Prostate gland (tissue), 2 donors: ENCODE measurements at regions not wholly inside any gene's neighbourhood (a gene's known extent, or its start where the extent isn't known, plus 50 kb on each side); places are given as distances from the start of the nearest gene placed in this dataset.

ENCODE experiments used
- POLR2A ChIP-seq: fragments of 450-650 bp; IDR thresholded peaks from one replicate; pipeline ENCODE4 v1.6.1; 2016; ENCODE audit warnings: antibody characterized with exemption, mild to moderate bottlenecking
- POLR2AphosphoS5 ChIP-seq: sonication (generic); formaldehyde crosslinking; IDR thresholded peaks from one replicate; pipeline ENCODE4 v1.6.1; 2017; ENCODE audit warnings: antibody characterized with exemption
- TF ChIP-seq, protein P1 (sequence below), 4 experiments: fragments of 200-600 bp in 2 of 4; fragments of 450-650 bp in 2 of 4; sonication (generic) in 2 of 4; IDR thresholded peaks; 1 replicate in 3 of 4; 2 replicates in 1 of 4; pipeline ENCODE4 v1.5.1; 2016 to 2019; ENCODE audit warnings: antibody characterized with exemption in 4 of 4, mild to moderate bottlenecking in 2 of 4, moderate library complexity in 2 of 4

DNA sequence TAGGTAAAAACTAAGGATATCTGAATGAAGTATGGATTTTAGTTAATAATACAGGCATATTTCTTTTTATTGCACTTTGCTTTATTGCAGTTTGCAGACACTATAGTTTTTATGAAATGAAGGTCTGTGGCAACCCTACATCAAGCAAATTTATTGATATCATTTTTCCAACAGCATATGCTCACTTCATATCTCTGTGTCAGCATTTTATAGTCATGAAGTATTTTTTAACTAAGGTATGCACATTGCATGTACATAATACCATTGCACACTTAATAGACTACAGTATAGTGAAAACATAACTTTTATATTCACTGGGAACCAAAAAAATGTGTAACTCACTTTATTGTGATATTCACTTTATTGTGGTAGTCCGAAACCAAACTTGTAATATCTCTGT is 236.3 kb downstream of the SUCLA2 start:
- TF ChIP-seq, protein P1, sequence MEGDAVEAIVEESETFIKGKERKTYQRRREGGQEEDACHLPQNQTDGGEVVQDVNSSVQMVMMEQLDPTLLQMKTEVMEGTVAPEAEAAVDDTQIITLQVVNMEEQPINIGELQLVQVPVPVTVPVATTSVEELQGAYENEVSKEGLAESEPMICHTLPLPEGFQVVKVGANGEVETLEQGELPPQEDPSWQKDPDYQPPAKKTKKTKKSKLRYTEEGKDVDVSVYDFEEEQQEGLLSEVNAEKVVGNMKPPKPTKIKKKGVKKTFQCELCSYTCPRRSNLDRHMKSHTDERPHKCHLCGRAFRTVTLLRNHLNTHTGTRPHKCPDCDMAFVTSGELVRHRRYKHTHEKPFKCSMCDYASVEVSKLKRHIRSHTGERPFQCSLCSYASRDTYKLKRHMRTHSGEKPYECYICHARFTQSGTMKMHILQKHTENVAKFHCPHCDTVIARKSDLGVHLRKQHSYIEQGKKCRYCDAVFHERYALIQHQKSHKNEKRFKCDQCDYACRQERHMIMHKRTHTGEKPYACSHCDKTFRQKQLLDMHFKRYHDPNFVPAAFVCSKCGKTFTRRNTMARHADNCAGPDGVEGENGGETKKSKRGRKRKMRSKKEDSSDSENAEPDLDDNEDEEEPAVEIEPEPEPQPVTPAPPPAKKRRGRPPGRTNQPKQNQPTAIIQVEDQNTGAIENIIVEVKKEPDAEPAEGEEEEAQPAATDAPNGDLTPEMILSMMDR (IDR thresholded peaks at IDR 0.05), result no peak
- TF ChIP-seq POLR2A (no peak), POLR2AphosphoS5 (no peak)
